Vagina (tissue), 2 donors: ENCODE measurements at regions not wholly inside any gene's neighbourhood (a gene's known extent, or its start where the extent isn't known, plus 50 kb on each side); places are given as distances from the start of the nearest gene placed in this dataset.

Experiments
- CTCF ChIP-seq, 3 experiments: fragments of 450-650 bp in 2 of 3; fragments of 200-600 bp in 1 of 3; sonication (generic) in 1 of 3; IDR thresholded peaks; one replicate each; pipeline ENCODE4 v1.5.1; 2017 to 2019; ENCODE audit warnings: antibody characterized with exemption in 3 of 3, mild to moderate bottlenecking in 2 of 3, moderate library complexity in 2 of 3
- POLR2A ChIP-seq, 2 donors: fragments of 450-650 bp; IDR thresholded peaks; one replicate each; pipeline ENCODE4 v1.6.1; 2017; ENCODE audit warnings: antibody characterized with exemption in 2 of 2, mild to moderate bottlenecking in 2 of 2, moderate library complexity in 2 of 2
- POLR2AphosphoS5 ChIP-seq, 2 donors: sonication (generic); formaldehyde crosslinking; IDR thresholded peaks; one replicate each; pipeline ENCODE4 v1.9.0; 2017; ENCODE audit warnings: antibody characterized with exemption in 2 of 2, mild to moderate bottlenecking in 2 of 2, low read depth in 1 of 2; ENCODE audit not compliant: insufficient read depth in 1 of 2

GRCh38 chr2:9774266-9774665 lies 69.0 kb upstream of the TAF1B start:
- no peak for TF ChIP-seq CTCF (IDR thresholded peaks at IDR 0.05)
- TF ChIP-seq POLR2A (IDR thresholded peaks at IDR 0.05) = no peak
- peak in 1 of 2 donors; percentile 23 for TF ChIP-seq POLR2AphosphoS5 (IDR thresholded peaks at IDR 0.05; ENCODE audit: insufficient read depth in 1 of 2, low read depth in 1 of 2)
